HG02610 (cell line): ENCODE measurements at regions not wholly inside any gene's neighbourhood (a gene's known extent, or its start where the extent isn't known, plus 50 kb on each side); places are given as distances from the start of the nearest gene placed in this dataset.
A peak's percentile ranks its signal among the peaks of the same experiment; 100 is the strongest.

Experiments
- ATAC-seq: cut with Tn5 transposase; IDR thresholded peaks from one replicate; pipeline ENCODE4 v1.9.1; 2021; ENCODE audit warnings: mild to moderate bottlenecking, moderate library complexity; ENCODE audit not compliant: unreplicated experiment

DNA sequence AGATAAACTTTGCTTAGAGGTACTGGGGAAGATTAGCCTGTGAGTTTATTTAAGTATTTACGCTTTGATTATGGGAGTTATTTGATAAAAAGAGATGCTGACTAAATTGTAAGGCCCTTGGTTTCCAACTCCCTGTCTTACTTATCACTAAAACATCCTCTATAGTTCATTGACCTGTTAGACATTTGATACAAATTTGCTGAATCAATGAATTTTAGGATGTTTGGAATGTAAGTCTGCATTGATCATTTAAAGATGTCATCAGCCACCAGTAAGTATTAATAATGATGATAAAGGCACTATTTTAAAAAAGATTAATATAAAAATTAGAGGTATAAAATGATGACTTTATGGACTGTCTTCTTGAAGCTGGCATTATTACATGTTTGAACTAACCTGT is 340.6 kb downstream of the SPRY1 start:
- no peak for ATAC-seq

DNA sequence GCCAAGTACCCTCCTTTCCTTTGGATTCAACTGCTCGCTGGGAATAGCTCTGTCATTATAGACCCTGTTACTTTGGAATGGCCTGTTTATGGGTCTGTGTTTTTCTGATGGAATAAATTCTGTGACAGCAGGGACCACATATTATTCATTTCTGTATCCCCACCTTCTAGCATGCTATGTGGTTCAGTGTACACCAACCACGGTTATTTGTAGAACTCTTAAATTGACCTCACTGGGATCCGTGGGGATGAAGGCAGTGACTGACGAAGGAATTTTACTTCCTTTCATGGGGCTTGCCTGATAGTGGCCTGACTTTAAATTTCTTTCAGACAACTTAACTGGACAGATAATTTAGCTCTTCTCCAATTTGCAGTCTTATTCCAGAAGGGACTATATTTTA is 343.2 kb downstream of the SPRY1 start:
- no peak for ATAC-seq

DNA sequence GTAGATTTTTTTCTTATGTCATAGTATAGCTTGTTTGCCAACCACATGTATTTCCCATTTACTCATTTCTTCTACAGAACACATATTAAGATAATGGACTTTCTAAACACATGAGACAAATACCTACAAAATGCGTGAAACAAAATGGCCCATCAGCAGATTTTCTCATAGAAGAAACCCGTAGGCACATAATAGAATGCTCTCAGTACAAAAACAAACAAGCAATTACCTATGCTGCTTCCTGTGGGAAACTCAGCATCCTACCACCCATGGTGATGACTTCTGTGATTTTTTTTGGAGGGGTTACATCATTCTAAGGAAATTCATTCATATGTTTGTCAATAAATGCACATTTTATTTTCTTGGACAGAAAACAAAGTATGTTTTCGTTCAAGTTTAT is 343.6 kb downstream of the SPRY1 start:
- no peak for ATAC-seq

DNA sequence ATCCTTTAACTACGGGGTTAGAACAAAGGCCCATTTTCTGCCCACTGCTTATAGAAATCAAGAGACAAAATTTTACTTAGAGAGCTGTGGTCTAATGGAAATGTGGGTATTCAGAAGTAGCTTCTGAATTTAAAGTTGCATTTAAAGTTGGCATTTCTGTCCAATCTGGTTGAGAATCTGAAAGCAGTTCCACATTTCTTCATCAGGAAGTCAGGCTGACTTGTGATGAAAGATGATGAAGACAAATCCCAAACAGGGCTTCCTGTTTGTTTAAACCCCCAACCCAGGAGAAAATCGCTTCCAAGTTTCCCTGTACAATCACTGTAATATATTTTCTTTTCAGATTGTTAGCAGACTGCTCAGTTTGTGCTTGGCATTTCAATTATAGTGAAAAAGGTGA is 345.3 kb downstream of the SPRY1 start:
- ATAC-seq, result no peak

DNA sequence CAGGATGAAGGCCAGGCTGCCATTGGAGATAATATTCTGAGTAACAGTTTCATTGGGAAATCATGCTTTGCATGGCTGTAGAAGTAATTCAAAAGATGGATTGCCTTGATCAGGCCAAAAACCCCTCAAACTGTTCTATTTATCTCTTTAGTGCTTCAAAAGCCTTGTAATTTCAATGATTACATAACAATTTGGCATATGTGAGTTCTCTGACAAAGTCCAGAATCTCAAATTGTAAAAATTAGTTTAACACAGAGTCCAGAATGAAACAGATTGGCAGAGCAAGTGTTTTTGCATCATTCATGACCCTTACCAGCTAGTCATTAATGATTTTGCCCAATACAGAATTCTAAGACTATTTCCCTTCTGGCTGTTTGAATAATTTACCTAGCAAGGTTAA is 347.3 kb downstream of the SPRY1 start:
- ATAC-seq, result no peak

DNA sequence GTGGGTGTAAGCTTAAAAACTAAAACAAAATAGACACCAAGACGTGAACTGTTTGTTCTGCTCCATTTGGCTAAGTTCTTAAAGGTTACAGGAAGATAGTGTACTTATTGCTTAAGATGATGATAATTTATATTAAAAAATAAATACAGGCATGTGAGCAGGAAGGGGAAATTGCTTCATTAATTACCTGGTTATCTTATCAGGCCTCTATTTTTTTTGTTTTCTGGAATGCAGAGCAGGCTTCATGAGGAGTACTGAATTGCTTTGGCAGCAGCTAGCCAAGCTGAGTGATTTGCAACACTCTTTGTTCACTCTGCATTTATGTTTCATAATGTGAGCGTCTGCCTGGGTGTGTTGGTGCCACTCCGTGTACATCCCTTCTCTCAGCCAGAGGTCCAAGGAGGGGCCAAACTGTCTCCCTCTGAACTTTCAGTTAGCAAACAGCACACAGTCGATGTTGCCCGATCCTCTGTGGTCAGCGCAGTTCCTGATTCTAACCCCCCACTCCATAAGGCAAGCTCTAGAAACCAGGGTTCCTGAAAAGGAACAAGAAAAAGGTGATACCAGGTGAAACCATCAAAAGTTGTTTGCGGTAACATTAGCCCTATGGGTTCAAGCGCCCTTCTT is 348.2 kb downstream of the SPRY1 start:
- no peak for ATAC-seq

DNA sequence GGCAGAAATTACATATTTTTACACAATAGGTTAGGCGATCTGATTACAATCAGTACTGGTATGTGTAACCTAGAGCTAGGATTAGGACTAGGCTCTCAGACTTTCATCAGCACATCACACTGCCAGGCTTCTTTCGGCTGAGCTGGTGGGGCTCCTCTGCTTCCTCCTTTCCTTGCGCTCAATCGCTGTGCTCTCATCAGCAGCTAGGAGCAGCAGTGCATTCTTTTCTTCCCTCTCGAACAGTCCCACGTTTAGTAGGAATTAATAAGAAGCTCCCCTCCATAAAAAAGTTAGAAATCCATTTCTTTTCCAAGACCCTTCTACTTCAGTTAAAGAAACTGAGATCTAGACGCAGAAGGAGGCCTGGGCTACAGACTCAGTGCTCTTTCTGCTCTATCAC is 350.4 kb downstream of the SPRY1 start:
- ATAC-seq, result no peak

DNA sequence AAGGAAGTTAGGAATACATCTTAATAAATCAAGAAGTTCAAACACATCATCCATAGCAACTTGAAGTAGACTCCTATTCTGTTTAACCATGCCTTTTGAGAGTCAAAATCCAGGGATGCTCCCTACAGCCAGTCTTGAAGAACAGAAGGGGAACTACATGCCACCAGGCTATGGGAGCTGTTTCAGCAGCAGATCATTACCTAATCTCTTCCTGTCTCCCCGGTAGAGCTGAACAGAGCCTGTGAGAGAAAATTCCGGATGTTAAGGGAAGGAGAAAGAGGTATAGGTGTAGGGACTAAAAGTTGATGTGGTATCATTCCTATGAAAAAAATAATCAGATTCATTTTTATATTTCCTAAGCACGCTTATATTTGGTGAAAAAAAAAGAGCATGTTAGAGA is 352.2 kb downstream of the SPRY1 start:
- ATAC-seq, result no peak

DNA sequence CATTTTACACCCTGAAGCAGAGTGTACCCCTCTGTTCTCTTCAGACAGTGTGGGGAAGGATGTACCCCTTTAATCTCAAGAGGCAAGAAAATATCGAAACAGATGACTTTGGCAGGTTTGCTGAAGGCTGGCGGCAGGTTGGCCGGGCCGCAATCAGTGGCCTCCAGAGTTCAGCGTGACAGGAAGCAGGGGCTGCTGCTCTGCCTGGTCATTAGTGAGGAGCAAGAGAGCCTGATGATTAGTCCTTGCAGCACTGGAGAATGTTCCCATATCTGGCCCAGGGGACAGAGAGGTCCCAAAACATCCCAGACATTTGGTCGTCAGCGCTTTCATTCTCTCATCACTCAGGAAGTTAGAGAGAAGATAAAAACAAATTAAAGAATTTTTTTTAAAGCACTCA is 352.8 kb downstream of the SPRY1 start:
- ATAC-seq, result no peak

DNA sequence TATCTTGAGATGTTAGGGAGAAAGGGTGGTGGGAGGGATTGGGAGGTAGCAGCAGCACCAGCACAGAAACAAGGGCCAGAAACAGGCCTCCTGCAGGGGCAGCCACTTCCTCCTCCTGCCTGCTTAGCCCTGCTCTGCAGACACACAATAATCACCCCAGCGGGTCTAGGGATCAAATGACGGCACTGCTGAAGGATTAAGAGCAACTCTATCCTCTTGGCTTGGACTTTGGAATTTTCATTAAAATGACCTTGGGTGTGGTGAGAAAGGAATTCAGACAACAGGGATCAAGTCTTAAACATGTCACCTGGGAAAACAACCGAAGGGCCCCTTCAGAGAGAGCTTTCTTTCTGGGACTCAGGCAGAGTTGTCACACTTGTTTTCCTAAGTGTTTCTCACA is 353.4 kb downstream of the SPRY1 start:
- ATAC-seq, result no peak

DNA sequence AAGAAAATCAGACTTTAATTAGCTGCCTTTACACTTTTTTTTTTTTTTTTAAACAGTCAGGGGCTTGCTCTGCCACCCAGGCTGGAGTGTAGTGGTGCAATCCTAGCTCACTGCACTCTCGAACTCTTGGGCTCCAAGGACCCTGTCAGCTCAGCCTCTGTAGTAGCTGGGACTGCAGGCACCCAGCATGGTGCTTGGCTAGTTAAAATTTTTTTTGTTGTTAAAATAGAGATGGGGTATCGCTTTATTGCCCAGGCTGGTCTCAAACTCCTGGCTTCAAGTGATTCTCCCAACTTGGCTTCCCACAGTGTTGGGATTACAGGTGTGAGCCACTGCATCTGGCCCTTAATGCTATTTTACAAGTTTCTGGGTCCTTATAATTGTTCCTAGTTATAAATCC is 359.1 kb downstream of the SPRY1 start:
- ATAC-seq, result no peak

DNA sequence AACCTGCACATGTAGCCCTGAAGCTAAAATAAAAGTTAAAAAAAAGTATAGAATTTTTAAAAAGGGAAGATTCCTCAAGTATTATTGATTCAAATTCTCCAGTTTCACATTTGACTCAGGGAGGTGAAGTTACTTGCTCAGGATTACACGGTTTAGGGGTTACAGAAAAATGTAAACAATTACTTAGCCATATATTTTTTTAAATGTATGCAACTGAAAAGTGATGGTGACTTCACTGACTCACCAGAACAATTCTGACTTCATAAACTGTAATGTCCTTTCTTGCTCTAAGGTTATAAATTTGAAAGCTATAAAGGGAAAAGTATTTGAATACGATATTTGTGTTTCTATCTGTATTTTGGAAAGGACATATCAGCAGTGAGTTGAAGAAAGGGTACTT is 371.2 kb downstream of the SPRY1 start:
- ATAC-seq, result no peak

DNA sequence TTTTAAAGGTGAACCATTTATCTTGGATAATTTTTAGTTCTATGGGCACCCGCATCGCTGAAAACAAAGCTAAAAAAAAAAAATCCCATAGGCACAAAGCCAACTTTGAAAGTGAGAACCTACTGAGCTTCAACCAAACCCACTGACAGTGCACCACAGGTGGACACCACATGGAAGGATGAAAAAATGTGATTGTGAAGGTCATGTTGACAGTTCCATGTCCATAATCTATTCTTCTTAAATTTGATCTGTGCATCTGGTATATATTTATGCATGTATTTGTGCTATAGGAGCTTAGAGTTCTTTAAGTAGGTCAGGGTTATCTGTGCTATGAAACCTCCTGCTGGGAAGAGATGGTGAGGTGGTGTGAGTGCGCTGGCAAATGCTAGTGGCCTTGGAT is 374.3 kb downstream of the SPRY1 start:
- no peak for ATAC-seq

DNA sequence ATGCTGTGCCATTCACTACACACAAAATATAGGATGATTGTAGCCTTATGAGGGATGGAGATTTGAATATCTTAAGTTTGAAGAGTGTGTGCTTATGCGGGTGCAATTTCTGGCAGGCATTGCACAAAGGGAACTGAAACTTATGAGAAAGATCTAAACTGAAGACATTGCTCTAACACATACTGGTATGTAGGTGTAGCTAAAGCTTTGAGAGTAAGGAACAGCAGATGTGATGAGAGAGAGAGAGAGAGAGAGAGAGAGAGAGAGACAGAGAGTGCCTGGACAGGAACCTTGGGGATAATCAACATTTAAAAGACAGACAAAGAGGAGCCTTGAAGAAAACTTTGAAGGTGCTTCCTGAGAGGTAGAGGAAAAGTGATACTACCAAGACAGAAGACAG is 379.7 kb downstream of the SPRY1 start:
- peak; percentile 99 for ATAC-seq

DNA sequence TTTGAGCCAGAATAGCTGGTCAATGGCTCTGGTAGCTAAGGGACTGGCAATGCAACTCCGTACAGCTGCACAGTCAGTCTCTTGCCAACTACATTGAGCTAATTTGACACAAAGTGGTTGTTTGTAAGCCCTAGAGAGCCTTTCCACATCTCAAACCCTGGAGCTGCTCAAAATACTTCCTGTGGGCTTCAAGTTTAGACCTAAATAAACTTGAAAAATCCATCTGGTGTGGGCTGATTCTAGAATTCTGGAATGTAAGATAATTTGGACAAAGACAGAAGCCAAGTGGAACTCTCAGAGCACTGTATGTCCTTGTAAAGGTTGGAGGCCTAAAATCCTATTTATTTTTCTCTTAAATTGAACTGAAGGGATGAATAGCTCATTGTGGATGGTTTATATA is 380.8 kb downstream of the SPRY1 start:
- ATAC-seq, result no peak

DNA sequence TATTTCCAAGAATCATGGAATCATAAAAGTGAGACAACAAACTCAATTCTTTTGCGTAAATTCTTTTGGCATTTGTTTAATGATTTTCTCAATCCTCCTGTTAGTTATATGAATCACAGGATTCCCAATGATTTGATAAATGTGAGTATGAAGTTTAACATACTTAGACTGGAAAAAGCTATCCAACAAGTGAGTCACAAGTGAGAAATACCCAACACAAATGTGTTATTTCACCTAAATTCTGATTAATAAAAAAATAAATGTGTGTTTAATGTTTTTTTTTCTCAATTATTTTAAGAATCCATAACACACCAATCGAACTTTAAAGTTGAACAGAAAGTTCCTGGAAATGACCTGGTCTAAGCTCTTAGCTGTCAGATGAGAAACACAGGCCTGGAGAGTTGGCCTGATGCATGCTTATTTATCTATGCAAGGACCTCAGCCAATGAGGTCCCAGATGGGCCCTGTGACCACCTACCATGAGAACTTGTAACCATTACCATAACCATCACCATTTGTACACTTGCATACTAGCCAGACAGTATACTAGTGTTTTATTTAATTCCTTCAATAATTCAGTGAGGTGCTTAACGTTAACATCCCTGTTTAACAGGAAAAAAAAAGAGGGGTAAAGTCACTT is 386.7 kb downstream of the SPRY1 start:
- ATAC-seq, result no peak

DNA sequence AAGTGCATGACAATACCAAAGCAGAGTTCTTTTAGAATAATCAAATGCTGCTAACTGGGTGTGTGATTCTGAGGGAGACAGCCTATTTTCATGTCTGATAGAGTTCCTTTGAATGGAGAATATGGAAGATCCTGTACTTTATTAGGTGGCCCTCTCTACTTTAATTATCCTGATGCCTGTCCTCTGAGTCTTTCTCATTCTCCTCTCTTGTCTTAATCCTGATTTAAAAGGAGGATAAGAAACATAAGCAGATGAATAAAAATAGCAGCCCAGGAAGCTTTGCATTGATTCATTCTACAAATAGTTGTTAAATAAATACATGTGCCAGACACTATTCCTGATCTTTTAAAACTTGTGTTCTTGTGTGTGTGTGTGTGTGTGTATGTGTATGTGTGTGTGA is 387.3 kb downstream of the SPRY1 start:
- ATAC-seq, result no peak

DNA sequence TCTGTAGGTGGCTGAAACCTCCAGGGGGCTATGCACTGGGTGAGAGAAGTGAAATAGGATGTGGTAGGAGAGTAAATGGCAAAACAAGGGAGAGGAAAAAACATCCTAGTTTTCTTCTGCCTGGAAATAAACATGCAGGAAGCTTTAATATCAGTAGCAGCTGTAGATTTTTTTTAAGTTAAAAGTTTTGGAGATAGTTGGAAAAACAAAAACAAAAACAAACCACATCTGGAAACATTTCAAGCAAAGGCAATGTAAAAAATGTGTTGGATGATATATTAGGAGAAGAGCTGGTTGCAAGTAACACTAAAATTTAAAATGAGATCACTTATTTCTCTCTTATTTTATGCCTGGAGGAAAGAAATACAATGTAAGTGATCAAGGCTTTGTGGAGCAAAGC is 388.0 kb downstream of the SPRY1 start:
- no peak for ATAC-seq

DNA sequence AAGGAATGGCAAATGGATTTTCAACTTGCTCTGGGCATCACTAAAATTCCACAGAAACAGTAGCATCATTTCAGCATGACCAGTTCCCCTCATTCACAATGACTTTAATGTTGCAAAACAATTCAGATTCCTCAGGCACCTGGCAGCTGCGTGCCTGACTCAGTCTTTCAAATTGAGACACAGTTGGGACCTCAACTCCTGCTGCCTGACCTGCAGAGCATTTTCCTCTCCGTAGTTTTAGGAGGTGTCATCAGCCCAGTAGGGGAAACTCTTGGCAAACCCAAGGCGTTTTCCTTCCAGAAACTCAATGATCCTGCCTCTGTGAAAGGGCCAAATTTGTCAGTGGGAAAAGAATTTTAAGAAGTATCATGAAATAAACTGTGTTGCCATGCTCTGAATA is 388.9 kb downstream of the SPRY1 start:
- ATAC-seq, result no peak

DNA sequence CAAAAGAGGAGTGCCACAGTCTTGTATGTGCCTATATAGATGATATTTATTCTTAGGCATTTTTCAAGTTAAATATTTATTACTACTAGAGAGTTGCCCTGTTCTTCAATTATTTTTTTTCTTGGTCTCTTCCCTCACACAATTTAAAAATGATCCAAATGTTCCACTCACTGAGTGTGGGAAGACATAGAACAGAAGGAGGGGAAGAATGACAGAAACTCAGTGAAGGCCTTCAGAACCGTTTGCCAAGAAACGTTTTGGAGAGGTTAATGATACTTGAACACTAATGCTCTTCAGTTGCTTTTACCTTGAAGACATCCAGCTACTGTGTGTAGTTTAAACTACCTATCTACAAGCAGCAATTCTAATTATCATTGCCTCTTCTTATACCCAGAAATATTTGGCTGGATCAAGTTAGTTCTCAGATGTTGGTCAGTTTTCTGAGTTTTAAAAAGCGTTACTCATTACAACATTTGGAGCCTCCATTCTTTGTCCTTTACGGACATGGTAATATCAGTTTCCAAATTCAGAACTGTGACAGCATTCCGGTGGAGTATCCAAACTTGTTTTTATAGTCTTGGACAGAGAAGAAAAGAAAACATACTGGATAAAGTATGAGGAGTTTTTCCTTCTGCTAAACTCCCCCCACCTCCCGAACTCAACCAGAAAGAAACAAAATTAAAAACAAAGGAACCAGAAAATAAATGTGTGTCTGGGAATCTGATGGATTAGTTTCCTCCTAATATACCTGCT is 389.7 kb downstream of the SPRY1 start:
- no peak for ATAC-seq

DNA sequence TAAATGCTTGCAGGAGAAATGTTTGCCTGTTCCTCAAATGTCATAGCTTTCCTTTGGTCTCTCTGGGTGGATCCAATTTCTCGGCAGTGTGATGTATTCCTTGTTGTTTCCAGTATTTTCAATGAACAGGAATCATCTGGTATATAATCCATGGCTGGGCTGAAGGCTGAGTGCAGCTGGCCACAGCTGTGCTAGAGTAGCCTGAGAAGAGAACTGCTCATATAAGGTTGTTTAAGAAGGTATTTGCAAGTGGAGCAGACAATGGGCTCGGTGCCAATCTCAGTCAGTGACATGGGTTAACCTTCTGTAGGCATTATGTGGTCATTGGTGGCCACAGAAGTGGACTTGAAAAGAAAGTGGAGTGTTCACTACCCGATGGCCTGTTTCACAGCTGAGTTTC is 390.3 kb downstream of the SPRY1 start:
- ATAC-seq, result no peak

DNA sequence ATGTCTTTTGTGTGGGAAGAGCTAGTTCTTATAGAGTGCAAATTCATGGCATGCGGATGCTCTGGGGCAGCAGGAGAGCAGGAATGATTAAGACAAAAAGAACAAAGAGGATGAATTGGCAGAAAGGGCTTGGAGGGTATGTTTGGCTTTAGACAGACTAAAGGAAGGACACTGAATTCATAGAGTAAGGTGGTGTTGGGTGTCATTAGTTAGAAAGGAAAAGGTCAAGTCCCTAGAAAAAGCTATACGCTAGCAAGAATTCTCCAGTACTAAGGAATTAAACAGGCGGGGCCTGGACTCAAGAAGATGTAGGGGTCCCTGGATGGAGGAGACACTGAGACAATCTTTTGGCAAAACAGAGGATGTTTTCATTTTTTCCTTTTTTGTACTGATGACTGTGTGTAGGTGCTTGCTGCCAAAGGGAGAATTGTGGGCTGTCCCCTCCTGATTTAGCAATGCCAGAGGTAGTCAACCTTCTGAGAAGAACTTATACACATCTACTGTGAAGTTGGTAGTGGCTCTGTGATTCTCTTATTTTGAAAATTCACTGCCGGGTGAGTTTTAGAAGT is 391.0 kb downstream of the SPRY1 start:
- no peak for ATAC-seq
